SK-N-SH (cell line): ENCODE measurements at regions not wholly inside any gene's neighbourhood (a gene's known extent, or its start where the extent isn't known, plus 50 kb on each side); places are given as distances from the start of the nearest gene placed in this dataset.

Source experiments
- CTCF ChIA-PET: fragments of 300-600, 350-600 bp; formaldehyde crosslinking; extraction: SDS; loops from one replicate; lab custom pipeline; 2021; lab: Yijun Ruan, JAX
- POLR2A ChIA-PET: fragments of 350-600 bp; sonication (Branson Sonifier 250); formaldehyde crosslinking; extraction: SDS; loops from one replicate; lab custom pipeline; 2020; ENCODE audit warnings: antibody characterized with exemption, inconsistent platforms; lab: Yijun Ruan, JAX
- DNase-seq: peaks from one replicate; pipeline ENCODE4 v3.0.0; 2012
- H2AFZ ChIP-seq: fragments of 200-600 bp; sonication (generic); 2 replicates; pipeline ENCODE4 v1.8.1; 2016; ENCODE audit warnings: antibody characterized with exemption, mild to moderate bottlenecking, low read depth
- H3F3A ChIP-seq: fragments of 200-600 bp; sonication (generic); replicated peaks from 2 replicates; pipeline ENCODE3; 2016; ENCODE audit warnings: antibody characterized with exemption, mild to moderate bottlenecking; ENCODE audit not compliant: insufficient read depth
- H3K27ac ChIP-seq, 2 experiments: fragments of 200-500 bp in 1 of 2; fragments of 200-600 bp in 1 of 2; sonication (Bioruptor generic) in 1 of 2; sonication (generic), shearing (Covaris generic) in 1 of 2; 2 replicates each; pipeline versions ENCODE4 v1.5.1 to v1.6.1; 2014 to 2016; ENCODE audit warnings: low read depth in 2 of 2, inconsistent platforms in 1 of 2, low read length in 1 of 2, mild to moderate bottlenecking in 1 of 2, mixed read lengths in 1 of 2
- H3K27me3 ChIP-seq: fragments of 200-600 bp; sonication (generic), shearing (Covaris generic); 2 replicates; pipeline ENCODE4 v1.6.1; 2016; ENCODE audit warnings: mixed run types; ENCODE audit not compliant: insufficient read depth
- H3K36me3 ChIP-seq, 2 experiments: fragments of 200-500 bp in 1 of 2; fragments of 200-600 bp in 1 of 2; sonication (Bioruptor generic) in 1 of 2; sonication (generic) in 1 of 2; replicated peaks in 1 of 2; 2 replicates each; pipeline versions ENCODE3 to v1.5.1; 2014 to 2016; ENCODE audit warnings: low read length in 1 of 2, mild to moderate bottlenecking in 1 of 2; ENCODE audit not compliant: insufficient read depth in 2 of 2, control insufficient read depth in 1 of 2
- H3K4me1 ChIP-seq, 2 experiments: fragments of 200-500 bp in 1 of 2; fragments of 200-600 bp in 1 of 2; sonication (Bioruptor generic) in 1 of 2; sonication (generic), shearing (Covaris generic) in 1 of 2; 2 replicates each; pipeline versions ENCODE4 v1.5.1 to v1.6.1; 2014 to 2016; ENCODE audit warnings: low read depth in 1 of 2, low read length in 1 of 2, mixed run types in 1 of 2; ENCODE audit not compliant: insufficient read depth in 2 of 2, control insufficient read depth in 1 of 2
- H3K4me2 ChIP-seq: fragments of 200-600 bp; sonication (generic), shearing (Covaris generic); 2 replicates; pipeline ENCODE4 v1.6.1; 2017; ENCODE audit warnings: mixed run types
- H3K4me3 ChIP-seq, 2 experiments: fragments of 200-500 bp in 1 of 2; fragments of 200-600 bp in 1 of 2; sonication (Bioruptor generic) in 1 of 2; sonication (generic), shearing (Covaris generic) in 1 of 2; 2 replicates each; pipeline versions ENCODE4 v1.5.1 to v1.8.1; 2014 to 2016; ENCODE audit warnings: low read depth in 2 of 2, inconsistent platforms in 1 of 2, low read length in 1 of 2, mild to moderate bottlenecking in 1 of 2, mixed read lengths in 1 of 2, moderate library complexity in 1 of 2
- H3K79me2 ChIP-seq: fragments of 200-600 bp; sonication (generic); 2 replicates; pipeline ENCODE4 v1.8.1; 2017; ENCODE audit warnings: mild to moderate bottlenecking; ENCODE audit not compliant: insufficient read depth
- H3K9ac ChIP-seq: fragments of 200-600 bp; sonication (generic); 2 replicates; pipeline ENCODE4 v1.6.1; 2017; ENCODE audit warnings: mixed run types
- H3K9me2 ChIP-seq: fragments of 200-600 bp; sonication (generic); 2 replicates; pipeline ENCODE4 v1.6.1; 2017; ENCODE audit warnings: mixed run types
- H3K9me3 ChIP-seq: fragments of 200-600 bp; sonication (generic); 2 replicates; pipeline ENCODE4 v1.6.1; 2017; ENCODE audit warnings: mixed run types, mild to moderate bottlenecking, moderate library complexity
- H4K20me1 ChIP-seq: fragments of 200-600 bp; sonication (generic); 2 replicates; pipeline ENCODE4 v1.6.1; 2017; ENCODE audit warnings: mild to moderate bottlenecking, mixed run types; ENCODE audit not compliant: insufficient read depth
- EP300 ChIP-seq, 2 experiments: IDR thresholded peaks; 2 replicates each; pipeline versions ENCODE4 v1.4.0 to v1.6.1; 2012; ENCODE audit warnings: borderline replicate concordance in 1 of 2, low read depth in 1 of 2, low read length in 1 of 2
- FOSL2 ChIP-seq: IDR thresholded peaks from 2 replicates; pipeline ENCODE4 v1.4.0; 2012; ENCODE audit warnings: low read depth, mild to moderate bottlenecking, moderate library complexity, borderline replicate concordance
- JUND ChIP-seq: IDR thresholded peaks from 2 replicates; pipeline ENCODE4 v1.4.0; 2012
- NRF1 ChIP-seq: IDR thresholded peaks from 2 replicates; pipeline ENCODE4 v1.6.1; 2012; ENCODE audit warnings: low read depth, mild to moderate bottlenecking, low read length
- POLR2AphosphoS5 ChIP-seq: IDR thresholded peaks from 2 replicates; pipeline ENCODE4 v1.6.1; 2012; ENCODE audit warnings: low read depth, low read length
- RXRA ChIP-seq: IDR thresholded peaks from 2 replicates; pipeline ENCODE4 v1.4.0; 2012; ENCODE audit warnings: low read depth, mild to moderate bottlenecking, borderline replicate concordance
- SIN3A ChIP-seq: IDR thresholded peaks from 2 replicates; pipeline ENCODE4 v1.6.1; 2012; ENCODE audit warnings: low read depth, mild to moderate bottlenecking, low read length, moderate library complexity, borderline replicate concordance
- SMC3 ChIP-seq: IDR thresholded peaks from 2 replicates; pipeline ENCODE4 v1.6.1; 2012; ENCODE audit warnings: low read depth, low read length, improper control_type of control experiment
- TAF1 ChIP-seq: IDR thresholded peaks from 2 replicates; pipeline ENCODE4 v1.6.1; 2012; ENCODE audit warnings: low read depth, mild to moderate bottlenecking, low read length, moderate library complexity, borderline replicate concordance
- TCF12 ChIP-seq: IDR thresholded peaks from 2 replicates; pipeline ENCODE4 v1.4.0; 2012
- TEAD4 ChIP-seq: IDR thresholded peaks from 2 replicates; pipeline ENCODE4 v1.4.0; 2012; ENCODE audit warnings: mild to moderate bottlenecking, borderline replicate concordance; ENCODE audit not compliant: insufficient read depth
- YY1 ChIP-seq: IDR thresholded peaks from 2 replicates; pipeline ENCODE4 v1.4.0; 2012; ENCODE audit warnings: low read depth, mild to moderate bottlenecking
- TF ChIP-seq, protein P1 (sequence below): fragments of 150-350 bp; IDR thresholded peaks from 2 replicates; pipeline ENCODE4 v1.6.1; 2016; ENCODE audit warnings: mild to moderate bottlenecking, low read depth, low read length
- TF ChIP-seq, protein P2 (sequence below): IDR thresholded peaks from 2 replicates; pipeline ENCODE4; 2012
- TF ChIP-seq, protein P3 (sequence below): fragments of 150-350 bp; IDR thresholded peaks from 2 replicates; pipeline ENCODE4 v1.6.1; 2017; ENCODE audit warnings: antibody characterized with exemption, low read length, low read depth, borderline replicate concordance

DNA sequence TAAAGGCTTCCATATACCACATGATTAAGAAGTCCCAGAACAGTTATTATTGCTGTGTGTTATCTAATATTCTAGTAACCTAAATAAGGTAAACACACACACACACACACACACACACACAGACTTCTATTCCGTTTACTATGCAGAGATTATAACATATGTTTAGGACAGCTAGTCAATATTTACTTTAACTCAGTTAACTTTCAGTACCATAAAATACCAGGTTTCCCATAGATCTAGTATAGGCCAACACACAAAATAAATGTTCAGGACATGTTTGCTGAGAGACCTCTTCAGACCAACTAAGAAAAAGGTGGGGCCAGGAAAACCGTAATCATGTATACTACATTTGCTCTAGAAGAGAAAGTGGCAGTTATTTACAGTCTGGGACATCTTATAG lies 365.5 kb downstream of the KLHL13 start (continued):
- TF ChIP-seq SIN3A: no peak
- no peak for TF ChIP-seq TAF1

DNA sequence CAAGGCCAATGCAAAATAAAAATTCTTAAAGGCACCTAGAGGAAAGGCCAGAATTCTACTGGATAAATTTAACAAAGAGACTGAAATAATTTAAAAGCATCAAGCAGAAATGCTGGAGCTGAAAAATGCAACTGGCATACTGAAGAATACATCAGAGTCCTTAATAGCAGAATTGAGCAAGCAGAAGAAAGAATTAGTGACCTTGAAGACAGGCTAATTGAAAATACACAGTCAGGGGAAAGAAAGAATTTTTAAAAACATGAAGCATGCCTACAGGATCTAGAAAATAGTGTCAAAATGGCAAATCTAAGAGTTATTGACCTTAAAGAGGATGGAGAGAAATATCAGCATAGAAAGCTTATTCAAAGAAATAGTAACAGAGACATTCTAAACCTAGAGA lies 371.7 kb downstream of the KLHL13 start:
- Histone ChIP-seq H4K20me1 (no peaks in the 10 kb centered on the region), H3K27ac (no peak overlapping the region), H3K4me2 (no peak overlapping the region)
- POLR2A ChIA-PET: no interaction called here
- no peak for TF ChIP-seq TCF12
- TF ChIP-seq, protein P1, sequence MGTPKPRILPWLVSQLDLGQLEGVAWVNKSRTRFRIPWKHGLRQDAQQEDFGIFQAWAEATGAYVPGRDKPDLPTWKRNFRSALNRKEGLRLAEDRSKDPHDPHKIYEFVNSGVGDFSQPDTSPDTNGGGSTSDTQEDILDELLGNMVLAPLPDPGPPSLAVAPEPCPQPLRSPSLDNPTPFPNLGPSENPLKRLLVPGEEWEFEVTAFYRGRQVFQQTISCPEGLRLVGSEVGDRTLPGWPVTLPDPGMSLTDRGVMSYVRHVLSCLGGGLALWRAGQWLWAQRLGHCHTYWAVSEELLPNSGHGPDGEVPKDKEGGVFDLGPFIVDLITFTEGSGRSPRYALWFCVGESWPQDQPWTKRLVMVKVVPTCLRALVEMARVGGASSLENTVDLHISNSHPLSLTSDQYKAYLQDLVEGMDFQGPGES: no peak
- TF ChIP-seq TEAD4: no peak
- TF ChIP-seq RXRA: no peak
- TF ChIP-seq NRF1: no peak
- no peak for TF ChIP-seq YY1
- no peak for TF ChIP-seq EP300 (IDR thresholded peaks at IDR 0.05; ENCODE audit: borderline replicate concordance in 1 of 2, low read depth in 1 of 2, low read length in 1 of 2)
- TF ChIP-seq FOSL2: no peak
- TF ChIP-seq POLR2AphosphoS5: no peak
- no peak for TF ChIP-seq SMC3
- TF ChIP-seq, protein P2, sequence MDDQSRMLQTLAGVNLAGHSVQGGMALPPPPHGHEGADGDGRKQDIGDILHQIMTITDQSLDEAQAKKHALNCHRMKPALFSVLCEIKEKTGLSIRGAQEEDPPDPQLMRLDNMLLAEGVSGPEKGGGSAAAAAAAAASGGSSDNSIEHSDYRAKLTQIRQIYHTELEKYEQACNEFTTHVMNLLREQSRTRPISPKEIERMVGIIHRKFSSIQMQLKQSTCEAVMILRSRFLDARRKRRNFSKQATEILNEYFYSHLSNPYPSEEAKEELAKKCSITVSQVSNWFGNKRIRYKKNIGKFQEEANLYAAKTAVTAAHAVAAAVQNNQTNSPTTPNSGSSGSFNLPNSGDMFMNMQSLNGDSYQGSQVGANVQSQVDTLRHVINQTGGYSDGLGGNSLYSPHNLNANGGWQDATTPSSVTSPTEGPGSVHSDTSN: no peak
- TF ChIP-seq JUND: no peak
- TF ChIP-seq, protein P3, sequence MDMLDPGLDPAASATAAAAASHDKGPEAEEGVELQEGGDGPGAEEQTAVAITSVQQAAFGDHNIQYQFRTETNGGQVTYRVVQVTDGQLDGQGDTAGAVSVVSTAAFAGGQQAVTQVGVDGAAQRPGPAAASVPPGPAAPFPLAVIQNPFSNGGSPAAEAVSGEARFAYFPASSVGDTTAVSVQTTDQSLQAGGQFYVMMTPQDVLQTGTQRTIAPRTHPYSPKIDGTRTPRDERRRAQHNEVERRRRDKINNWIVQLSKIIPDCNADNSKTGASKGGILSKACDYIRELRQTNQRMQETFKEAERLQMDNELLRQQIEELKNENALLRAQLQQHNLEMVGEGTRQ: no peak
- TF ChIP-seq, all 33 proteins: peak for 0
- Histone ChIP-seq H3K9me3 (no peaks in the 10 kb centered on the region), H2AFZ (no peak overlapping the region), H3K9me2 (no peaks in the 10 kb centered on the region), H3F3A (no peaks in the 10 kb centered on the region), H3K79me2 (no peaks in the 10 kb centered on the region), H3K9ac (no peak overlapping the region), H3K36me3 (no peaks in the 10 kb centered on the region), H3K4me3 (no peak overlapping the region), H3K4me1 (no peaks in the 10 kb centered on the region), H3K27me3 (no peaks in the 10 kb centered on the region)
- CTCF ChIA-PET: interaction anchor here (1.1 kb wide), 1 partner anchor 10 kb away, joined by 3 read pairs; no protein-coding TSS in a partner anchor
- DNase-seq: no peak
